ENCODE measurements at regions not wholly inside any gene's neighbourhood (a gene's known extent, or its start where the extent isn't known, plus 50 kb on each side); places are given as distances from the start of the nearest gene placed in this dataset.

DNA sequence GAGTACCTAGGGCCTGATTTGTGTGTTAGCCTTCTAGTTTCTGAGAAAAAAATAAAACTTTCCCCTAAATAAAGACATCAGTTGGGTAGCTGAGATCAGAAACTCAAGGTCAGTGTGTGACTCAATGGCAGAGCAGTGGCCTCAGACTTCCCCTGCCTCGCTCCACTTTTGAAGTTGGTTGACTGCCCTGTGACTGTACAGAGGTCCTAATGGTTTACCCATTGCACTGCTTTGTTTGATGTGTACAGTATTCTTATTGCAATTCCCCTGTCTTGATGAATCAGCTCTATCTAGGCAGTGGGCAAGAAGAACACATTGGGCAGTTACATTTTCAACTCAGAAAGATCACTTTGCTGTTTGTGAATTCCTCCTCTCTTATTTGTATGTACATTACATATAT is 315.7 kb downstream of the KCNS3 start:
- TF ChIP-seq, protein P1, sequence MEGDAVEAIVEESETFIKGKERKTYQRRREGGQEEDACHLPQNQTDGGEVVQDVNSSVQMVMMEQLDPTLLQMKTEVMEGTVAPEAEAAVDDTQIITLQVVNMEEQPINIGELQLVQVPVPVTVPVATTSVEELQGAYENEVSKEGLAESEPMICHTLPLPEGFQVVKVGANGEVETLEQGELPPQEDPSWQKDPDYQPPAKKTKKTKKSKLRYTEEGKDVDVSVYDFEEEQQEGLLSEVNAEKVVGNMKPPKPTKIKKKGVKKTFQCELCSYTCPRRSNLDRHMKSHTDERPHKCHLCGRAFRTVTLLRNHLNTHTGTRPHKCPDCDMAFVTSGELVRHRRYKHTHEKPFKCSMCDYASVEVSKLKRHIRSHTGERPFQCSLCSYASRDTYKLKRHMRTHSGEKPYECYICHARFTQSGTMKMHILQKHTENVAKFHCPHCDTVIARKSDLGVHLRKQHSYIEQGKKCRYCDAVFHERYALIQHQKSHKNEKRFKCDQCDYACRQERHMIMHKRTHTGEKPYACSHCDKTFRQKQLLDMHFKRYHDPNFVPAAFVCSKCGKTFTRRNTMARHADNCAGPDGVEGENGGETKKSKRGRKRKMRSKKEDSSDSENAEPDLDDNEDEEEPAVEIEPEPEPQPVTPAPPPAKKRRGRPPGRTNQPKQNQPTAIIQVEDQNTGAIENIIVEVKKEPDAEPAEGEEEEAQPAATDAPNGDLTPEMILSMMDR (conservative IDR thresholded peaks at IDR 0.05), result no peak
- TF ChIP-seq EZH2 (IDR thresholded peaks at IDR 0.05; ENCODE audit: low read depth), result no peak

Measured in PC-9 (cell line).